ENCODE measurements at regions not wholly inside any gene's neighbourhood (a gene's known extent, or its start where the extent isn't known, plus 50 kb on each side); places are given as distances from the start of the nearest gene placed in this dataset.

DNA sequence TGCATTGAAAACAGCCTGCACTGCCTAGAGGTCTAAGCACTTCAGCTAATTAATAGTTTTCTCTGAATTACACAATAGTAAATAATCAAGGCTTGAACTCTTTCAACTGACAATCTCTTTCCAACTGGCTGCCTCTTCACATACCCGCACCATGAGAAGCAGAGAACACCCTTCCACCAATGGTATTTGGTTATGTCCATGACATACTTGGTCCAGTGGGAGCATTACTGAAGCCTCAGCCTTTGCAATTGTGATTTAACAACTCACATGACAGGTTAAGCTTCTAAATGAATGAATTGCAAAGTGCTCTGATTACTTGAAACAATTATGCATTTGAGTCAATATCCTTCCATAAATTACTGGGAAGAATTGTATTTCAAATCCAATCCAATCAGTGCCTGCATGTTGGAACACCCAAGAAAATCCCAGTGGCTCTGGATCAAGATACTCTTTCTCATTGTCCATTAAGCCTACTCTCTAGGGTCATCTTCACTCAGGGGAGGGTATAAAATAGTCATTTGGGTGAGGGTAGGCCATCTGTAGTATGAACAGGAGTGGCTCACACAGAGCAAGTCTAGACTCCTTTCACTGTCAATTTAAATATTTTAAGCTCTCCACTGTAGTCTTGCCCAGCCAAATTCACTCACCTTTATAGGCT is 101.1 kb downstream of the HS1BP3 start:
- no TSS peak for BruUV-seq (replicated peaks)
- Mint-ChIP-seq H3K9me3 (ENCODE audit: unreplicated experiment) (no peaks in the 10 kb centered on the region), H3K4me3 (ENCODE audit: unreplicated experiment) (no peak overlapping the region), H3K36me3 (ENCODE audit: insufficient read depth, unreplicated experiment) (no peaks in the 10 kb centered on the region), H3K27me3 (ENCODE audit: insufficient read depth, unreplicated experiment) (no peaks in the 10 kb centered on the region), H3K27ac (ENCODE audit: low read depth, unreplicated experiment) (no peak overlapping the region), H3K4me1 (ENCODE audit: insufficient read depth, unreplicated experiment) (no peaks in the 10 kb centered on the region)
- TF ChIP-seq, protein P1, sequence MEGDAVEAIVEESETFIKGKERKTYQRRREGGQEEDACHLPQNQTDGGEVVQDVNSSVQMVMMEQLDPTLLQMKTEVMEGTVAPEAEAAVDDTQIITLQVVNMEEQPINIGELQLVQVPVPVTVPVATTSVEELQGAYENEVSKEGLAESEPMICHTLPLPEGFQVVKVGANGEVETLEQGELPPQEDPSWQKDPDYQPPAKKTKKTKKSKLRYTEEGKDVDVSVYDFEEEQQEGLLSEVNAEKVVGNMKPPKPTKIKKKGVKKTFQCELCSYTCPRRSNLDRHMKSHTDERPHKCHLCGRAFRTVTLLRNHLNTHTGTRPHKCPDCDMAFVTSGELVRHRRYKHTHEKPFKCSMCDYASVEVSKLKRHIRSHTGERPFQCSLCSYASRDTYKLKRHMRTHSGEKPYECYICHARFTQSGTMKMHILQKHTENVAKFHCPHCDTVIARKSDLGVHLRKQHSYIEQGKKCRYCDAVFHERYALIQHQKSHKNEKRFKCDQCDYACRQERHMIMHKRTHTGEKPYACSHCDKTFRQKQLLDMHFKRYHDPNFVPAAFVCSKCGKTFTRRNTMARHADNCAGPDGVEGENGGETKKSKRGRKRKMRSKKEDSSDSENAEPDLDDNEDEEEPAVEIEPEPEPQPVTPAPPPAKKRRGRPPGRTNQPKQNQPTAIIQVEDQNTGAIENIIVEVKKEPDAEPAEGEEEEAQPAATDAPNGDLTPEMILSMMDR (IDR thresholded peaks at IDR 0.05; ENCODE audit: unreplicated experiment) = no peak
- intact Hi-C loops (cut with micrococcal nuclease) = no loop called here
- POLR2A ChIA-PET = interaction anchor here (0.6 to 1.4 kb wide), 4 partner anchors 12 to 390 kb away, joined by 3 read pairs; no protein-coding TSS in a partner anchor
- no peak for DNase-seq (ENCODE audit: unreplicated experiment)
- CTCF ChIA-PET = interaction anchor here (0.6 to 1.3 kb wide), 2 partner anchors 102 to 139 kb away, joined by 3 read pairs; no protein-coding TSS in a partner anchor

DNA sequence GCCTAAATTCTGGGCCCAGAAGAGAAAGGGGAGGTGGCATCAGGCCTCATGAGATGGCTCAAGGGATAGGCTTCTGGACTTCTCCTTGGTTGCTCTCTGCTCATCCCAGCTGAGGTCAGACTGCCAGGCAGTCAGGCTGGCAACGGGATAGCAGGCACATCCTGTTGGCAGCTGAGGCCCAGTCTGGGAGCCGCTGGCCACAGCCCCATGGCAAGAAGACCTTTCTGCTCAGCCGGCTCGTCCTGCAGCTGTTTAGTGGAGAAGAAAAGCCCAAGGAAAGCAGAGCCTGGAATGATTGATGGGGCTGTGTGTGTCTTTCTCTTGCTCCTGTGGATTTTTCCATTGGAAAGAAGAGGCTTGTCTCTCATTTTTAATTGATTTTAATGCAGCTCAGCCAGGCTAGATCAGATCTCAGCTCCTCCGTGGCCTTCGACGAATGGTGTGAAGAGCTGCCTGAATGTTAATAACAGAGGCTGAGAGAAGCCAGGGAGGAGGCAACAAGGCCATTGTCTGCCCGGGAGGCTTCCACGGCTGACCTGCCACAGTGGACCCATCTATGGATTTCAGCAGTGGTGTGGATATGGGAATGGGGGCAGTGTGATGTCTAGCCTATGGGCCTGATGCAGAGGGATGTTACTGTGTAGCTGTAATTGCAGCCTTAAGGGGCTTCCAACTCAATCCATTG is 99.5 kb downstream of the HS1BP3 start:
- DNase-seq (ENCODE audit: unreplicated experiment) = no peak
- ChIA-PET CTCF (interaction anchor here (0.6 to 0.7 kb wide), 3 partner anchors 27 to 126 kb away, joined by 3 read pairs; no protein-coding TSS in a partner anchor), POLR2A (no interaction called here)
- Mint-ChIP-seq H3K9me3 (ENCODE audit: unreplicated experiment) (no peaks in the 10 kb centered on the region), H3K4me1 (ENCODE audit: insufficient read depth, unreplicated experiment) (no peaks in the 10 kb centered on the region), H3K36me3 (ENCODE audit: insufficient read depth, unreplicated experiment) (no peaks in the 10 kb centered on the region), H3K27me3 (ENCODE audit: insufficient read depth, unreplicated experiment) (no peaks in the 10 kb centered on the region), H3K27ac (ENCODE audit: low read depth, unreplicated experiment) (no peak overlapping the region), H3K4me3 (ENCODE audit: unreplicated experiment) (no peak overlapping the region)
- BruUV-seq (replicated peaks) = no TSS peak
- TF ChIP-seq, protein P1 (IDR thresholded peaks at IDR 0.05; ENCODE audit: unreplicated experiment) = no peak
- intact Hi-C loops (cut with micrococcal nuclease) = no loop called here

DNA sequence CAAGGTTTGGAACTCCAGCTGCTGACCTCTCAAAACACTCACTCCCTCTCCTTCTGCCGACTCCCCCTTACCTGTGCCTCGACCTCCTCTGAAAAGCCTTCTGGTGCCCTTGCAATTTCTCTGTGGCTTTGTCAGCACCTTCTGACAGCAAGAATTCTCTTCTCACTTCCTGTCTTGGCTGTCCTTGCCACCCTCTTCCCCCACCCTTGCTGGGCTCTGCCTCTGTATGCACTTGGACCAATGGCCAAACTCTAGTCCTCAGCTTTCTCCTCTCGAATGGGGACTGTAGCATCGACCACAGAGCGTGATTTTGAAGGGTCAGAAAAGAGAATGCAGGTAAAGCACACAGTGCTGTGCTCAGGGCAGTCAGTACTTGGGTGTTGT is 99.0 kb downstream of the HS1BP3 start:
- CTCF ChIA-PET = interaction anchor here (0.7 kb wide), 1 partner anchor 99 kb away, joined by 3 read pairs; no protein-coding TSS in a partner anchor
- no peak overlapping the region for H3K4me3 Mint-ChIP-seq (ENCODE audit: unreplicated experiment)
- intact Hi-C loops (cut with micrococcal nuclease) = no loop called here

DNA sequence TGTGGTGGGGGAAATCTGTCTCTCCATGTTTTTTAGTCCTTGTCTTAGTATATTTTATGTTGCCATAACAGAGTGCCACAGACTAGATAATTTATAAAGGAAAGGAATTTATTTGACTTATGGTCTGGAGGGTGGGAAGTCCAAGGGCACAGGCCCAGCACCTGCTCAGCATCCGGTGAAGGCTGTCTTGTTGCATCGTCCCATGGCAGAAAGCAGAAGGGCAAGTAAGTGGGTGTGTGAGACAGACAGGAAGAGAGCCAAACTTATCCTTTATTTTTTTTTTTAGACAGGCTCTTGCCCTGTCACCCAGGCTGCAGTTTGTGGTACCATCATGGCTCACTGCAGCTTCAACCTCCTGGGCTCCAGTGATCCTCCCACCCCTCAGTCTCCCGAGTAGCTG is 98.1 kb downstream of the HS1BP3 start:
- Mint-ChIP-seq H3K36me3 (ENCODE audit: insufficient read depth, unreplicated experiment) (no peaks in the 10 kb centered on the region), H3K27ac (ENCODE audit: low read depth, unreplicated experiment) (no peak overlapping the region), H3K9me3 (ENCODE audit: unreplicated experiment) (no peaks in the 10 kb centered on the region), H3K27me3 (ENCODE audit: insufficient read depth, unreplicated experiment) (no peaks in the 10 kb centered on the region), H3K4me1 (ENCODE audit: insufficient read depth, unreplicated experiment) (no peaks in the 10 kb centered on the region), H3K4me3 (ENCODE audit: unreplicated experiment) (no peak overlapping the region)
- TF ChIP-seq, protein P1 (IDR thresholded peaks at IDR 0.05; ENCODE audit: unreplicated experiment) = no peak
- BruUV-seq (replicated peaks) = no TSS peak
- POLR2A ChIA-PET = interaction anchor here (0.9 kb wide), 1 partner anchor 57 kb away, joined by 3 read pairs; no protein-coding TSS in a partner anchor
- CTCF ChIA-PET = interaction anchor here (1.2 kb wide), 1 partner anchor 65 kb away, joined by 4 read pairs; no protein-coding TSS in a partner anchor
- intact Hi-C loops (cut with micrococcal nuclease) = no loop called here
- no peak for DNase-seq (ENCODE audit: unreplicated experiment)

More for the DNA sequence above, 99.0 kb downstream of the HS1BP3 start:
- H3K27ac Mint-ChIP-seq (ENCODE audit: low read depth, unreplicated experiment) = no peak overlapping the region
- POLR2A ChIA-PET = no interaction called here
- no peak for DNase-seq (ENCODE audit: unreplicated experiment)
- no TSS peak for BruUV-seq (replicated peaks)
- H3K36me3 Mint-ChIP-seq (ENCODE audit: insufficient read depth, unreplicated experiment) = no peaks in the 10 kb centered on the region
- no peaks in the 10 kb centered on the region for H3K9me3 Mint-ChIP-seq (ENCODE audit: unreplicated experiment)
- no peaks in the 10 kb centered on the region for H3K27me3 Mint-ChIP-seq (ENCODE audit: insufficient read depth, unreplicated experiment)
- TF ChIP-seq, protein P1 (IDR thresholded peaks at IDR 0.05; ENCODE audit: unreplicated experiment) = no peak
- no peaks in the 10 kb centered on the region for H3K4me1 Mint-ChIP-seq (ENCODE audit: insufficient read depth, unreplicated experiment)

All from MCF 10A (cell line).